ENCODE measurements at regions not wholly inside any gene's neighbourhood (a gene's known extent, or its start where the extent isn't known, plus 50 kb on each side); places are given as distances from the start of the nearest gene placed in this dataset.

DNA sequence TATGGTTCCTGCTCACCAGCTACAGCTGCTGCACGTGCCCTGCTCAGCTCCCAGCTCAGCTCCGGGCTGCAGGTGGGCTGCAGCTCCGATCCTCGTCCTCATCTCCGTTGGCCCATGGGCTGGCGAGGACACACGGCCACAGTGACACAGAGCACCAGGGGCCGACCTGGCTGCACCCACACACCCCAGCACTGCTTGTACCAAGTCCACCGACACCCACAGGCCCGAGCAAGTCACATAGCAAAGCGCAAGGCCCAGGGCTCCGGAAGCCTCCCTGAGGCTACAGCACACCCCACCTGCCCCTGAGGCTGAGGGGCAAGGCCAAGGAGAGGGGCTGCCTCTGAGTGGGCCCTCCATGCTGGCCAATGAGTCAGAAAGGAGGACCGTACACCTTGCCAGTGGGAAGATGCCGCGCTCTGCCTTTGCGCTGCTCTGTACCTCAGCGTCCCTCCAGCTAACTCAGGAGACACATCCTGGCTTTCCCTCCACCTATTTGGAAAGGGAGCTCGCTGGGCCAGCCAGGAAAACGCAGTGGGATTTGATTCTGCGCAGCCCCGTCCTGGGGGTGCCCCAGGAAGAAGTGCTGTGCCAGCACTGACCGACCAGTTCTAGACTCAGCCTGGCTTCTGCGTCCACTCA, 124.8 kb downstream of the SIK1 start:
- TF ChIP-seq EZH2 (IDR thresholded peaks at IDR 0.05; ENCODE audit: borderline replicate concordance, insufficient read depth, low read depth, low read length, poor library complexity, severe bottlenecking) = no peak
- TF ChIP-seq, protein P1, sequence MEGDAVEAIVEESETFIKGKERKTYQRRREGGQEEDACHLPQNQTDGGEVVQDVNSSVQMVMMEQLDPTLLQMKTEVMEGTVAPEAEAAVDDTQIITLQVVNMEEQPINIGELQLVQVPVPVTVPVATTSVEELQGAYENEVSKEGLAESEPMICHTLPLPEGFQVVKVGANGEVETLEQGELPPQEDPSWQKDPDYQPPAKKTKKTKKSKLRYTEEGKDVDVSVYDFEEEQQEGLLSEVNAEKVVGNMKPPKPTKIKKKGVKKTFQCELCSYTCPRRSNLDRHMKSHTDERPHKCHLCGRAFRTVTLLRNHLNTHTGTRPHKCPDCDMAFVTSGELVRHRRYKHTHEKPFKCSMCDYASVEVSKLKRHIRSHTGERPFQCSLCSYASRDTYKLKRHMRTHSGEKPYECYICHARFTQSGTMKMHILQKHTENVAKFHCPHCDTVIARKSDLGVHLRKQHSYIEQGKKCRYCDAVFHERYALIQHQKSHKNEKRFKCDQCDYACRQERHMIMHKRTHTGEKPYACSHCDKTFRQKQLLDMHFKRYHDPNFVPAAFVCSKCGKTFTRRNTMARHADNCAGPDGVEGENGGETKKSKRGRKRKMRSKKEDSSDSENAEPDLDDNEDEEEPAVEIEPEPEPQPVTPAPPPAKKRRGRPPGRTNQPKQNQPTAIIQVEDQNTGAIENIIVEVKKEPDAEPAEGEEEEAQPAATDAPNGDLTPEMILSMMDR (IDR thresholded peaks at IDR 0.05) = no peak

All from B cell (primary cell).